ENCODE measurements at regions not wholly inside any gene's neighbourhood (a gene's known extent, or its start where the extent isn't known, plus 50 kb on each side); places are given as distances from the start of the nearest gene placed in this dataset.

DNA sequence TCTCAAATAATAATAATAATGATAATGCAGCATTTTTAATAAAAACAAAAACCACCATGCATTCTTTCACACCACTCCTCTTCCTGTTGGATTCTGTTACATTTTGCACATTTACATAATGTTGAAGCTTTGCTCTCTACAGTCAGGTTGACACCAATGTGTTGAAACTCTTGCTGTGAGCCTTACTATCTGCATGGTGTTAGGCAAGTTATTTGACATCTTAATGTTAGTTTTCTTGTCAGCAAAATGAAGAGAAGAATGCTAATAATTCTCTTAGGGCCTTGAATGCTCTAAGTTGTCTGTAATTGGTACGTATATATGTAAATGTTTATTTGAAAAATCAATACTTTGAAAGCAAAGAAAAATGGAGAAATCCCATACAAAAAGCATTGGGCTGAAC lies 525.5 kb upstream of the PTGER4 start:
- Histone ChIP-seq H3K36me3 (ENCODE audit: control insufficient read depth in 2 of 3, insufficient read depth in 3 of 3, low read length in 3 of 3) (no peaks in the 10 kb centered on the region), H3K27ac (ENCODE audit: low read depth in 2 of 2, low read length in 2 of 2) (no peak overlapping the region), H3K4me3 (ENCODE audit: low read length in 3 of 3) (no peak overlapping the region), H3K9ac (ENCODE audit: low read length in 3 of 3) (no peak overlapping the region), H3K4me1 (ENCODE audit: control insufficient read depth in 2 of 3, insufficient read depth in 2 of 3, low read depth in 1 of 3, low read length in 3 of 3) (no peaks in the 10 kb centered on the region), H3K27me3 (ENCODE audit: control insufficient read depth, insufficient read depth, low read length) (no peaks in the 10 kb centered on the region), H3K9me3 (ENCODE audit: control insufficient read depth in 2 of 3, insufficient read depth in 1 of 3, low read length in 3 of 3) (no peaks in the 10 kb centered on the region)
- no peak for DNase-seq
- intact Hi-C loops (cut with DNase I) = no loop called here
- FAIRE-seq = no peak
- no peak for TF ChIP-seq CTCF (IDR thresholded peaks at IDR 0.05; ENCODE audit: borderline replicate concordance, extremely low read depth, insufficient read depth)

GRCh38 chr5:40150896-40151295 lies 528.8 kb upstream of the PTGER4 start:
- no peak for TF ChIP-seq CTCF (IDR thresholded peaks at IDR 0.05; ENCODE audit: borderline replicate concordance, extremely low read depth, insufficient read depth)
- intact Hi-C loops (cut with DNase I) = no loop called here
- H3K9ac ChIP-seq (ENCODE audit: low read length in 3 of 3) = no peak overlapping the region
- H3K9me3 ChIP-seq (ENCODE audit: control insufficient read depth in 2 of 3, insufficient read depth in 1 of 3, low read length in 3 of 3) = no peaks in the 10 kb centered on the region
- no peak overlapping the region for H3K27ac ChIP-seq (ENCODE audit: low read depth in 2 of 2, low read length in 2 of 2)
- DNase-seq (no peak), FAIRE-seq (no peak)
- H3K4me1 ChIP-seq (ENCODE audit: control insufficient read depth in 2 of 3, insufficient read depth in 2 of 3, low read depth in 1 of 3, low read length in 3 of 3) = no peaks in the 10 kb centered on the region
- H3K27me3 ChIP-seq (ENCODE audit: control insufficient read depth, insufficient read depth, low read length) = no peaks in the 10 kb centered on the region
- H3K36me3 ChIP-seq (ENCODE audit: control insufficient read depth in 2 of 3, insufficient read depth in 3 of 3, low read length in 3 of 3) = no peaks in the 10 kb centered on the region
- H3K4me3 ChIP-seq (ENCODE audit: low read length in 3 of 3) = no peak overlapping the region

DNA sequence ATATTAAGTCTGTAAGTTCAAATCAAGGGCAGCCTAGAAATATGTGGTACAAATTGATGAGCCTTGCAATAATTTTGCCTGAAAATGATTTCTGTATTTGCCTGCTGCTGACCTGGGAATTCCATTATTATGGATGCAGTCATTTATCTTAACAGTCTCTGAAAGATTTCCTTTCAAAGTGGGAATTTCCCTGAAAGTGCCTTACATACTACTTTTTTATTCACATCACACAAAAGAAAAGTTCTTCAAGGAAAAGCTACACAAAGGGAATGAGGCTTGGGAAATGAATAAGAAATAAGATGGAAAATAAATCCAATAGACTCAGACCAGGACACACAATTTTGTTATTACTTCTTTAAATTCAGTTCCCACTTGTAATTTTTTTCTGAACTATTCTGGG lies 537.8 kb upstream of the PTGER4 start:
- Histone ChIP-seq H3K27me3 (ENCODE audit: control insufficient read depth, insufficient read depth, low read length) (no peaks in the 10 kb centered on the region), H3K4me1 (ENCODE audit: control insufficient read depth in 2 of 3, insufficient read depth in 2 of 3, low read depth in 1 of 3, low read length in 3 of 3) (no peaks in the 10 kb centered on the region), H3K4me3 (ENCODE audit: low read length in 3 of 3) (no peak overlapping the region), H3K36me3 (ENCODE audit: control insufficient read depth in 2 of 3, insufficient read depth in 3 of 3, low read length in 3 of 3) (no peaks in the 10 kb centered on the region), H3K9ac (ENCODE audit: low read length in 3 of 3) (no peak overlapping the region), H3K27ac (ENCODE audit: low read depth in 2 of 2, low read length in 2 of 2) (no peak overlapping the region), H3K9me3 (ENCODE audit: control insufficient read depth in 2 of 3, insufficient read depth in 1 of 3, low read length in 3 of 3) (no peaks in the 10 kb centered on the region)
- no peak for TF ChIP-seq CTCF (IDR thresholded peaks at IDR 0.05; ENCODE audit: borderline replicate concordance, extremely low read depth, insufficient read depth)
- intact Hi-C loops (cut with DNase I) = no loop called here
- DNase-seq = no peak
- no peak for FAIRE-seq

GRCh38 chr5:40141418-40141817 lies 538.3 kb upstream of the PTGER4 start:
- no peak for TF ChIP-seq CTCF (IDR thresholded peaks at IDR 0.05; ENCODE audit: borderline replicate concordance, extremely low read depth, insufficient read depth)
- intact Hi-C loops (cut with DNase I) = no loop called here
- Histone ChIP-seq H3K27ac (ENCODE audit: low read depth in 2 of 2, low read length in 2 of 2) (no peak overlapping the region), H3K4me1 (ENCODE audit: control insufficient read depth in 2 of 3, insufficient read depth in 2 of 3, low read depth in 1 of 3, low read length in 3 of 3) (no peaks in the 10 kb centered on the region), H3K36me3 (ENCODE audit: control insufficient read depth in 2 of 3, insufficient read depth in 3 of 3, low read length in 3 of 3) (no peaks in the 10 kb centered on the region), H3K9me3 (ENCODE audit: control insufficient read depth in 2 of 3, insufficient read depth in 1 of 3, low read length in 3 of 3) (no peaks in the 10 kb centered on the region), H3K9ac (ENCODE audit: low read length in 3 of 3) (no peak overlapping the region), H3K4me3 (ENCODE audit: low read length in 3 of 3) (no peak overlapping the region), H3K27me3 (ENCODE audit: control insufficient read depth, insufficient read depth, low read length) (no peaks in the 10 kb centered on the region)
- FAIRE-seq = no peak
- DNase-seq = no peak
